ENCODE measurements at regions not wholly inside any gene's neighbourhood (a gene's known extent, or its start where the extent isn't known, plus 50 kb on each side); places are given as distances from the start of the nearest gene placed in this dataset.
"Not testable (repeated sequence)": the region's sequence is repeated elsewhere in the genome, so short reads cannot be mapped to it uniquely, and the experiment has no call there.

GRCh38 chr13:24618011-24618955, 61.9 kb upstream of the ATP12A start:
- no peak for ATAC-seq
- intact Hi-C loops (cut with DNase I): no loop called here
- TF ChIP-seq, protein P1, sequence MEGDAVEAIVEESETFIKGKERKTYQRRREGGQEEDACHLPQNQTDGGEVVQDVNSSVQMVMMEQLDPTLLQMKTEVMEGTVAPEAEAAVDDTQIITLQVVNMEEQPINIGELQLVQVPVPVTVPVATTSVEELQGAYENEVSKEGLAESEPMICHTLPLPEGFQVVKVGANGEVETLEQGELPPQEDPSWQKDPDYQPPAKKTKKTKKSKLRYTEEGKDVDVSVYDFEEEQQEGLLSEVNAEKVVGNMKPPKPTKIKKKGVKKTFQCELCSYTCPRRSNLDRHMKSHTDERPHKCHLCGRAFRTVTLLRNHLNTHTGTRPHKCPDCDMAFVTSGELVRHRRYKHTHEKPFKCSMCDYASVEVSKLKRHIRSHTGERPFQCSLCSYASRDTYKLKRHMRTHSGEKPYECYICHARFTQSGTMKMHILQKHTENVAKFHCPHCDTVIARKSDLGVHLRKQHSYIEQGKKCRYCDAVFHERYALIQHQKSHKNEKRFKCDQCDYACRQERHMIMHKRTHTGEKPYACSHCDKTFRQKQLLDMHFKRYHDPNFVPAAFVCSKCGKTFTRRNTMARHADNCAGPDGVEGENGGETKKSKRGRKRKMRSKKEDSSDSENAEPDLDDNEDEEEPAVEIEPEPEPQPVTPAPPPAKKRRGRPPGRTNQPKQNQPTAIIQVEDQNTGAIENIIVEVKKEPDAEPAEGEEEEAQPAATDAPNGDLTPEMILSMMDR (IDR thresholded peaks at IDR 0.05): no peak

GRCh38 chr13:24619282-24619681, 60.9 kb upstream of the ATP12A start:
- Histone ChIP-seq H3K4me1 (no peaks in the 10 kb centered on the region), H3K4me3 (no peak overlapping the region), H3K36me3 (ENCODE audit: insufficient read depth in 1 of 2, low read depth in 1 of 2) (no peaks in the 10 kb centered on the region), H3K27me3 (ENCODE audit: insufficient read depth in 3 of 3, low read length in 2 of 3) (no peaks in the 10 kb centered on the region), H3K9me3 (no peaks in the 10 kb centered on the region), H3K27ac (no peak overlapping the region)
- ATAC-seq: no peak
- TF ChIP-seq, protein P1 (IDR thresholded peaks at IDR 0.05): no peak
- 84 to 93% (median 87%) methylated on average over 7 of the region's 7 CpGs for WGBS, 3 donors
- intact Hi-C loops (cut with DNase I): no loop called here
- DNase-seq: no peak

More at GRCh38 chr13:24618011-24618955, 61.9 kb upstream of the ATP12A start:
- Histone ChIP-seq H3K27me3 (ENCODE audit: insufficient read depth in 3 of 3, low read length in 2 of 3) (peaks cover 0 to 2% (median 0%) of the 10 kb centered on the region in 3 donors), H3K4me1 (no peaks in the 10 kb centered on the region), H3K4me3 (no peak overlapping the region), H3K27ac (no peak overlapping the region), H3K9me3 (no peaks in the 10 kb centered on the region), H3K36me3 (ENCODE audit: insufficient read depth in 1 of 2, low read depth in 1 of 2) (no peaks in the 10 kb centered on the region)
- WGBS, 3 donors: 72 to 74% (median 73%) methylated on average over 15 of the region's 15 CpGs
- no peak for DNase-seq

- H3K36me3 ChIP-seq (ENCODE audit: insufficient read depth in 1 of 2, low read depth in 1 of 2); H3K9me3 ChIP-seq; DNase-seq; H3K4me1 ChIP-seq; H3K4me3 ChIP-seq; intact Hi-C loops (cut with DNase I); ATAC-seq; H3K27me3 ChIP-seq (ENCODE audit: insufficient read depth in 3 of 3, low read length in 2 of 3); H3K27ac ChIP-seq: not testable (repeated sequence)
- 86 to 90% (median 89%) methylated on average over 8 of the region's 8 CpGs for WGBS, 3 donors
These were observed 57.6 kb upstream of the ATP12A start for GRCh38 chr13:24622481-24623148.

DNA sequence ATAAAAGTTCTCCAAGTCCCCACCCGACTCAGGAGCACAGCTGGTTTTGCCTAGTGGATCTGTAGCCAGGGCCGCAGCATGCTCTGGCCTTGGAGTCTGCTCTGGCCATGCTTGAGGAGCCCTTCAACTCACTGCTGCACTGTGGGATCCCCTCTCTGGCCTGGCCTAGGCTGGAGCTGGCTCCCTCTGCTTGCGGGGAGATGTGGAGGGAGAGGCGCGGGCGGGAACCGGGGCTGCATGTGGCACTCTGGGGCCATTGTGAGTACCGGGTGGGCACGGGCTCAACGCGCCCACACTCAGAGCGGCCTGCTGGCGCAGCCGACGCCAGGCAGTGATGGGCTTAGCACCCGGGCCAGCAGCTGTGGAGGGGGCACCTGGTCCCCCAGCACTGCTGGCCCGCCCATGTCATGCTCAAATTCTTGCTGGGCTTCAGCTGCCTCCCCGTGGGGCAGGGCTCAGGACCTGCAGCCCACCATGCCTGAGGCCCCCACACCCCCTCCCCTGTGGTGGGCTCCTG, 57.0 kb upstream of the ATP12A start:
- no peaks in the 10 kb centered on the region for H3K27me3 ChIP-seq (ENCODE audit: insufficient read depth in 3 of 3, low read length in 2 of 3)
- no peaks in the 10 kb centered on the region for H3K4me1 ChIP-seq
- no peaks in the 10 kb centered on the region for H3K9me3 ChIP-seq
- H3K36me3 ChIP-seq (ENCODE audit: insufficient read depth in 1 of 2, low read depth in 1 of 2): no peaks in the 10 kb centered on the region
- DNase-seq: no peak
- WGBS, 3 donors: 95 to 97% (median 95%) methylated on average over 18 of the region's 18 CpGs
- TF ChIP-seq, protein P1 (IDR thresholded peaks at IDR 0.05): no peak
- H3K4me3 ChIP-seq: no peak overlapping the region
- ATAC-seq: no peak
- no peak overlapping the region for H3K27ac ChIP-seq
- intact Hi-C loops (cut with DNase I): no loop called here

- H3K27ac ChIP-seq: no peak overlapping the region
- H3K9me3 ChIP-seq: no peaks in the 10 kb centered on the region
- TF ChIP-seq, protein P1 (IDR thresholded peaks at IDR 0.05): no peak
- H3K4me3 ChIP-seq: no peak overlapping the region
- 91 to 96% (median 94%) methylated on average over 12 of the region's 12 CpGs for WGBS, 3 donors
- H3K4me1 ChIP-seq: no peaks in the 10 kb centered on the region
- ATAC-seq: no peak
- H3K27me3 ChIP-seq (ENCODE audit: insufficient read depth in 3 of 3, low read length in 2 of 3): no peaks in the 10 kb centered on the region
- intact Hi-C loops (cut with DNase I): no loop called here
- H3K36me3 ChIP-seq (ENCODE audit: insufficient read depth in 1 of 2, low read depth in 1 of 2): no peaks in the 10 kb centered on the region
- DNase-seq: no peak
These were observed 55.8 kb upstream of the ATP12A start for GRCh38 chr13:24624363-24624762.
